ENCODE measurements at regions not wholly inside any gene's neighbourhood (a gene's known extent, or its start where the extent isn't known, plus 50 kb on each side); places are given as distances from the start of the nearest gene placed in this dataset.

DNA sequence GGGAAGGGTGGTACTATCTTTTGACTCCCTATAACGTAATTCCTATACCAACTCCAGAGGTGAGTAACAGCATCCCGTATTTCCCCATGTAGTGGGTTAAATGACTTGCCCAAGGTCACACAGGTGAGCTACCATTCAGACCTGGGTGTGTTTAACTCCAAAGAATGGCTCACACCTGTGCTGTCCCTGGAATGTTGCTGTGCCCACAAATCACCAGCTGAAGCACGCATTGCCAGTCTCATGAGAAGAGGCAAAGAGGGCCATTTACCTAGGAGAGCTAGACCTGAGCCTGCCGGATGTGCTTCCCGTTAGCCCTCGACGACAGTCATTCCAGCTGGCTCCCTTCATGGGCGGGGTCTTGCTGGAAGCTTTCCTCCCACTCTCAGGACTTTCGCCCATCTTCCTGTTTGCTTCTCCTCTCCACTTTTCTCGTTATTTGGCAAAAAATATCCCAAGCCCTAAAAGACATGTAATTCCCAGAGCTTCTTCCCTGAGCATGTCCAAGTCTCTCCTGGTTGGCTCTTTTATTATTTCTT, 106.6 kb upstream of the VASH1 start:
- no peak for TF ChIP-seq CTCF (IDR thresholded peaks at IDR 0.05 in 8 of 11, conservative IDR thresholded peaks at IDR 0.05 in 3 of 11)
- TF ChIP-seq POLR2AphosphoS5 (IDR thresholded peaks at IDR 0.05), result no peak
